ENCODE measurements at regions not wholly inside any gene's neighbourhood (a gene's known extent, or its start where the extent isn't known, plus 50 kb on each side); places are given as distances from the start of the nearest gene placed in this dataset.

- TF ChIP-seq PATZ1 (CRISPR knock-in tag; IDR thresholded peaks at IDR 0.05; ENCODE audit: borderline replicate concordance) (no peak), TCF4 (CRISPR knock-in tag; IDR thresholded peaks at IDR 0.05; ENCODE audit: borderline replicate concordance) (no peak), RARB (CRISPR knock-in tag; IDR thresholded peaks at IDR 0.05) (no peak), ISL1 (CRISPR knock-in tag; IDR thresholded peaks at IDR 0.05) (no peak), TSHZ2 (CRISPR knock-in tag; IDR thresholded peaks at IDR 0.05) (no peak), ZFP3 (CRISPR knock-in tag; IDR thresholded peaks at IDR 0.05) (no peak), SNAI2 (CRISPR knock-in tag; IDR thresholded peaks at IDR 0.05) (no peak), ARNTL (CRISPR knock-in tag; IDR thresholded peaks at IDR 0.05; ENCODE audit: borderline replicate concordance, low read depth) (no peak), CSRNP3 (CRISPR knock-in tag; IDR thresholded peaks at IDR 0.05) (no peak), ZNF70 (CRISPR knock-in tag; IDR thresholded peaks at IDR 0.05) (no peak), ESRRG (CRISPR knock-in tag; IDR thresholded peaks at IDR 0.05) (no peak), BACH2 (CRISPR knock-in tag; IDR thresholded peaks at IDR 0.05; ENCODE audit: borderline replicate concordance) (no peak)
Observed at GRCh38 chr3:153072856-153073255, 89.2 kb upstream of the RAP2B start.
